KMS-11 (cell line): ENCODE measurements at regions not wholly inside any gene's neighbourhood (a gene's known extent, or its start where the extent isn't known, plus 50 kb on each side); places are given as distances from the start of the nearest gene placed in this dataset.
"Not testable (repeated sequence)": the region's sequence is repeated elsewhere in the genome, so short reads cannot be mapped to it uniquely, and the experiment has no call there.

Experiments
- H2AFZ ChIP-seq: fragments of 200-600 bp; sonication (generic); 2 replicates; pipeline ENCODE4 v1.6.1; 2016; ENCODE audit warnings: antibody characterized with exemption, mixed run types, low read depth
- H3K27ac ChIP-seq: fragments of 200-600 bp; sonication (generic); 2 replicates; pipeline ENCODE4 v1.6.1; 2016; ENCODE audit warnings: mild to moderate bottlenecking, mixed run types
- H3K27me3 ChIP-seq: fragments of 200-600 bp; sonication (generic); 2 replicates; pipeline ENCODE4 v1.6.1; 2017; ENCODE audit warnings: mild to moderate bottlenecking, low read depth, mixed run types, moderate library complexity; ENCODE audit not compliant: insufficient read depth
- H3K36me3 ChIP-seq: fragments of 200-600 bp; sonication (generic); 2 replicates; pipeline ENCODE4 v1.6.1; 2017; ENCODE audit warnings: mild to moderate bottlenecking, mixed run types; ENCODE audit not compliant: insufficient read depth
- H3K4me1 ChIP-seq: fragments of 200-600 bp; sonication (generic); 2 replicates; pipeline ENCODE4 v1.6.1; 2016; ENCODE audit warnings: mild to moderate bottlenecking, low read depth, mixed run types; ENCODE audit not compliant: poor library complexity, severe bottlenecking
- H3K4me2 ChIP-seq: fragments of 200-600 bp; sonication (generic); 2 replicates; pipeline ENCODE4 v1.7.0; 2016; ENCODE audit warnings: mild to moderate bottlenecking, mixed run types
- H3K4me3 ChIP-seq: fragments of 200-600 bp; sonication (generic); IDR thresholded peaks from 2 replicates; pipeline ENCODE4 v1.6.1; 2017; ENCODE audit warnings: low read depth, low read length, mixed read lengths; ENCODE audit not compliant: insufficient read depth
- H3K79me2 ChIP-seq: fragments of 200-600 bp; sonication (generic); 2 replicates; pipeline ENCODE4 v1.6.1; 2016; ENCODE audit warnings: low read depth, mixed run types; ENCODE audit not compliant: insufficient read depth
- H3K9ac ChIP-seq: fragments of 200-600 bp; sonication (generic); 2 replicates; pipeline ENCODE4 v1.6.1; 2016; ENCODE audit warnings: mild to moderate bottlenecking, mixed run types
- H4K20me1 ChIP-seq: fragments of 200-600 bp; sonication (generic); 2 replicates; pipeline ENCODE4 v1.6.1; 2016; ENCODE audit warnings: mild to moderate bottlenecking, mixed run types; ENCODE audit not compliant: insufficient read depth
- CTCF ChIP-seq: fragments of 200-600 bp; sonication (generic); conservative IDR thresholded peaks from 2 replicates; pipeline ENCODE4 v1.6.1; 2017; ENCODE audit warnings: low read depth, mild to moderate bottlenecking, antibody characterized with exemption, low read length, moderate library complexity, mixed read lengths

DNA sequence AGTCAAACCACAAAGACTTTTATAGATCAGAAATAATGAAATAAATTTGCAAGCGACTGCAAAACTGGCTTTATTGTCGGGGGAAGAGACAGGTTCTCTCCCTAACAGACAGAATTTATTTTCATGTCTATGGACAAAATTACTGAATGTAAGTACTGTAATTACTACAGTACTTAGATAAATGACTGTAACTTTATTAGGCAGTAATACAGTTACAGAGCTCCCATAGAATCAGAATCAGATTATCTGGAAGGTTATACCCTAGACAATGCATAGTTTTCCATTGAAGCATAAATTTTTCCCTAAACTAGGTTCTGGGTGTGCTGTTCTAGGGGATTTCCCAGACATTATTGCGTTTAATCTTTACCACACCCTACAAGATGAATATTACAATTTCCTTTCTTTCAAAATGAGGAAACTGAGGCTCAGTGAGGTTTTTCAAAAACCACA is 114.2 kb downstream of the C12orf75 start:
- H3K4me3 ChIP-seq = no peak overlapping the region
- H3K36me3 ChIP-seq = no peaks in the 10 kb centered on the region
- no peak overlapping the region for H3K9ac ChIP-seq
- TF ChIP-seq CTCF = no peak
- H2AFZ ChIP-seq = no peak overlapping the region
- no peak overlapping the region for H3K27ac ChIP-seq
- no peaks in the 10 kb centered on the region for H4K20me1 ChIP-seq
- no peaks in the 10 kb centered on the region for H3K4me1 ChIP-seq
- H3K27me3 ChIP-seq = no peaks in the 10 kb centered on the region
- H3K79me2 ChIP-seq = no peaks in the 10 kb centered on the region
- H3K4me2 ChIP-seq = no peak overlapping the region

- Histone ChIP-seq H3K4me3 (no peak overlapping the region), H3K4me1 (no peaks in the 10 kb centered on the region), H3K79me2 (no peaks in the 10 kb centered on the region), H3K9ac (no peak overlapping the region), H3K27me3 (no peaks in the 10 kb centered on the region), H3K36me3 (no peaks in the 10 kb centered on the region), H3K27ac (no peak overlapping the region), H4K20me1 (no peaks in the 10 kb centered on the region), H3K4me2 (no peak overlapping the region), H2AFZ (no peak overlapping the region)
- TF ChIP-seq CTCF = no peak
These were observed 114.8 kb downstream of the C12orf75 start for GRCh38 chr12:105445249-105445648.

- Histone ChIP-seq H4K20me1 (no peaks in the 10 kb centered on the region), H3K4me1 (no peaks in the 10 kb centered on the region), H3K27ac (no peak overlapping the region), H3K4me2 (no peak overlapping the region), H3K36me3 (no peaks in the 10 kb centered on the region), H3K9ac (no peak overlapping the region), H3K79me2 (no peaks in the 10 kb centered on the region), H2AFZ (no peak overlapping the region), H3K27me3 (no peaks in the 10 kb centered on the region), H3K4me3 (no peak overlapping the region)
- no peak for TF ChIP-seq CTCF
These were observed 115.2 kb downstream of the C12orf75 start for GRCh38 chr12:105445649-105446048.

DNA sequence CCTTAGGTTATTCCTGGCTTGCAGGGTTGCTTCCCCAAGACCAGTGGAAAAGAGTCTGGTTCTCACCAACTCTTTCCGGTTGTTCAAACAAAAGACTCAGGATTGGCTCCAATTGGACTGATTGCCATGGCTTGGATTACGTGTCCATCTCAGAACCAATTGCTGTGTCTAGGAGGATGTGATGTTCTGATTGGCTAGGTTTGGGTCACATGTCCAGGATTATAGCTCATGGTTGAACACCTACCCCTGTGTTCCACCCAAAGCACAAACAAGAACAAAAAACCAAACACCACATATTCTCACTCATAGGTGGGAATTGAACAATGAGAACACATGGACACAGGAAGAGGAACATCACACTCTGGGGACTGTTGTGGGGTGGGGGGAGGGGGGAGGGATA is 116.0 kb downstream of the C12orf75 start:
- not testable (repeated sequence) for H3K4me3 ChIP-seq, H3K36me3 ChIP-seq, H3K4me1 ChIP-seq, H3K27ac ChIP-seq, H3K9ac ChIP-seq, H4K20me1 ChIP-seq, H3K27me3 ChIP-seq, H3K4me2 ChIP-seq, H3K79me2 ChIP-seq, H2AFZ ChIP-seq

- no peaks in the 10 kb centered on the region for H4K20me1 ChIP-seq
- no peak overlapping the region for H3K27ac ChIP-seq
- no peak overlapping the region for H3K9ac ChIP-seq
- no peaks in the 10 kb centered on the region for H3K79me2 ChIP-seq
- no peaks in the 10 kb centered on the region for H3K4me1 ChIP-seq
- H2AFZ ChIP-seq = no peak overlapping the region
- no peaks in the 10 kb centered on the region for H3K27me3 ChIP-seq
- no peak overlapping the region for H3K4me2 ChIP-seq
- H3K36me3 ChIP-seq = no peaks in the 10 kb centered on the region
- no peak overlapping the region for H3K4me3 ChIP-seq
- no peak for TF ChIP-seq CTCF
These were observed 118.9 kb downstream of the C12orf75 start for GRCh38 chr12:105449431-105449830.
